WTC11 (cell line): ENCODE measurements at regions not wholly inside any gene's neighbourhood (a gene's known extent, or its start where the extent isn't known, plus 50 kb on each side); places are given as distances from the start of the nearest gene placed in this dataset.

Source experiments
- ATAC-seq: fragments of 200-7000 bp; cut with Tn5 transposase; 2 replicates; pipeline ENCODE4 v1.10.0; 2021; ENCODE audit warnings: mild to moderate bottlenecking, moderate library complexity
- CTCF ChIA-PET: fragments of 300-600 bp; sonication (Branson Sonifier 250); formaldehyde crosslinking; loops from one replicate; lab custom pipeline; 2021; ENCODE audit warnings: antibody characterized with exemption; lab: Charles Lee
- POLR2A ChIA-PET: fragments of 350-600 bp; sonication (Branson Sonifier 250); formaldehyde crosslinking; loops from one replicate; lab custom pipeline; 2021; ENCODE audit warnings: antibody characterized with exemption; lab: Charles Lee
- DNase-seq: peaks from one replicate; pipeline ENCODE4 v3.0.0; 2021; ENCODE audit warnings: low spot score
- H3K27ac Mint-ChIP-seq: 2 replicates; pipeline ENCODE4 v1.8.0; 2021; ENCODE audit warnings: mixed read lengths
- H3K27me3 Mint-ChIP-seq: 2 replicates; pipeline ENCODE4 v1.8.0; 2021; ENCODE audit warnings: low read depth, mild to moderate bottlenecking, moderate library complexity, mixed read lengths
- H3K36me3 Mint-ChIP-seq: 2 replicates; pipeline ENCODE4 v1.8.0; 2021; ENCODE audit warnings: mixed read lengths
- H3K4me1 Mint-ChIP-seq: 2 replicates; pipeline ENCODE4 v1.8.0; 2022; ENCODE audit warnings: mixed read lengths
- H3K4me3 Mint-ChIP-seq: 2 replicates; pipeline ENCODE4 v1.8.0; 2021; ENCODE audit warnings: mild to moderate bottlenecking, moderate library complexity, mixed read lengths
- H3K9me3 Mint-ChIP-seq: 2 replicates; pipeline ENCODE4 v1.8.0; 2021; ENCODE audit warnings: mixed read lengths
- ATF1 ChIP-seq: sonication (generic); formaldehyde crosslinking; IDR thresholded peaks from 2 replicates; pipeline ENCODE4 v1.8.1; 2023; ENCODE audit warnings: mild to moderate bottlenecking, moderate library complexity, missing genetic modification reagents
- ELF4 ChIP-seq: sonication (generic); formaldehyde crosslinking; IDR thresholded peaks from 2 replicates; pipeline ENCODE4 v1.8.1; 2022; ENCODE audit warnings: low read depth, mild to moderate bottlenecking, moderate library complexity, missing genetic modification reagents
- FOXJ3 ChIP-seq: sonication (generic); formaldehyde crosslinking; IDR thresholded peaks from 2 replicates; pipeline ENCODE4 v1.9.0; 2021; ENCODE audit warnings: missing genetic modification reagents, mild to moderate bottlenecking, borderline replicate concordance
- FOXP1 ChIP-seq: sonication (generic); formaldehyde crosslinking; IDR thresholded peaks from 2 replicates; pipeline ENCODE4 v1.8.0; 2022; ENCODE audit warnings: missing genetic modification reagents, mild to moderate bottlenecking, moderate library complexity, borderline replicate concordance
- GRHL2 ChIP-seq: fragments of 250-450 bp; sonication (Bioruptor Pico); IDR thresholded peaks from 2 replicates; pipeline ENCODE4 v1.8.0; 2022; ENCODE audit warnings: mild to moderate bottlenecking, moderate library complexity; ENCODE audit not compliant: insufficient replicate concordance, severe bottlenecking
- JAZF1 ChIP-seq: fragments of 250-450 bp; sonication (Bioruptor Pico); IDR thresholded peaks from 2 replicates; pipeline ENCODE4 v1.9.0; 2021; ENCODE audit warnings: moderate library complexity, mild to moderate bottlenecking, inconsistent platforms
- MXD4 ChIP-seq: fragments of 250-450 bp; sonication (Bioruptor Pico); IDR thresholded peaks from 2 replicates; pipeline ENCODE4 v1.8.0; 2021; ENCODE audit warnings: mild to moderate bottlenecking, moderate library complexity, borderline replicate concordance
- NFATC4 ChIP-seq: fragments of 250-450 bp; sonication (Bioruptor Pico); IDR thresholded peaks from 2 replicates; pipeline ENCODE4 v1.9.0; 2021; ENCODE audit warnings: mild to moderate bottlenecking
- NR2C2 ChIP-seq: sonication (generic); formaldehyde crosslinking; IDR thresholded peaks from 2 replicates; pipeline ENCODE4 v1.8.0; 2022; ENCODE audit warnings: mild to moderate bottlenecking, missing genetic modification reagents
- RORB ChIP-seq: fragments of 250-450 bp; sonication (Bioruptor Pico); IDR thresholded peaks from 2 replicates; pipeline ENCODE4 v1.9.0; 2021; ENCODE audit warnings: mild to moderate bottlenecking
- SMAD3 ChIP-seq: sonication (generic); formaldehyde crosslinking; IDR thresholded peaks from 2 replicates; pipeline ENCODE4 v1.8.0; 2022; ENCODE audit warnings: missing genetic modification reagents, mild to moderate bottlenecking, borderline replicate concordance
- TEAD4 ChIP-seq: sonication (generic); formaldehyde crosslinking; IDR thresholded peaks from 2 replicates; pipeline ENCODE4 v1.8.0; 2022; ENCODE audit warnings: mild to moderate bottlenecking, missing genetic modification reagents
- ZBTB21 ChIP-seq: sonication (generic); formaldehyde crosslinking; IDR thresholded peaks from 2 replicates; pipeline ENCODE4 v1.8.1; 2023; ENCODE audit warnings: mild to moderate bottlenecking, missing genetic modification reagents, borderline replicate concordance
- ZNF121 ChIP-seq: sonication (generic); formaldehyde crosslinking; IDR thresholded peaks from 2 replicates; pipeline ENCODE4 v1.8.0; 2023; ENCODE audit warnings: missing genetic modification reagents
- ZNF219 ChIP-seq: sonication (generic); formaldehyde crosslinking; IDR thresholded peaks from 2 replicates; pipeline ENCODE4 v1.8.0; 2023; ENCODE audit warnings: missing genetic modification reagents, mild to moderate bottlenecking, borderline replicate concordance
- ZNF263 ChIP-seq: sonication (generic); formaldehyde crosslinking; IDR thresholded peaks from 2 replicates; pipeline ENCODE4 v1.8.1; 2022; ENCODE audit warnings: low read depth, mild to moderate bottlenecking, moderate library complexity, missing genetic modification reagents
- ZNF317 ChIP-seq: sonication (generic); formaldehyde crosslinking; IDR thresholded peaks from 2 replicates; pipeline ENCODE4 v1.8.1; 2023; ENCODE audit warnings: low read depth, mild to moderate bottlenecking, moderate library complexity, missing genetic modification reagents, borderline replicate concordance
- ZNF396 ChIP-seq: fragments of 250-450 bp; sonication (Bioruptor Pico); IDR thresholded peaks from 2 replicates; pipeline ENCODE4 v1.8.0; 2021; ENCODE audit warnings: mild to moderate bottlenecking, moderate library complexity, borderline replicate concordance
- ZNF423 ChIP-seq: fragments of 250-450 bp; sonication (Bioruptor Pico); IDR thresholded peaks from 2 replicates; pipeline ENCODE4 v2.1.2; 2022; ENCODE audit warnings: mild to moderate bottlenecking, moderate library complexity
- TF ChIP-seq, protein P1 (sequence below): fragments of 250-450 bp; sonication (Bioruptor Pico); IDR thresholded peaks from 2 replicates; pipeline ENCODE4 v1.8.0; 2021; ENCODE audit warnings: mild to moderate bottlenecking
- TF ChIP-seq, protein P2 (sequence below): sonication (generic); formaldehyde crosslinking; IDR thresholded peaks from 2 replicates; pipeline ENCODE4 v1.8.1; 2023; ENCODE audit warnings: mild to moderate bottlenecking, missing genetic modification reagents
- TF ChIP-seq, protein P3 (sequence below): sonication (generic); formaldehyde crosslinking; IDR thresholded peaks from 2 replicates; pipeline ENCODE4 v1.8.1; 2022; ENCODE audit warnings: mild to moderate bottlenecking, moderate library complexity, missing genetic modification reagents
- TF ChIP-seq, protein P4 (sequence below): sonication (generic); formaldehyde crosslinking; IDR thresholded peaks from 2 replicates; pipeline ENCODE4 v1.8.1; 2023; ENCODE audit warnings: mild to moderate bottlenecking, moderate library complexity, missing genetic modification reagents
- TF ChIP-seq, protein P5 (sequence below): sonication (generic); formaldehyde crosslinking; IDR thresholded peaks from 2 replicates; pipeline ENCODE4 v1.8.1; 2023; ENCODE audit warnings: mild to moderate bottlenecking, missing genetic modification reagents, moderate library complexity
- TF ChIP-seq, protein P6 (sequence below): sonication (generic); formaldehyde crosslinking; IDR thresholded peaks from 2 replicates; pipeline ENCODE4 v1.8.1; 2022; ENCODE audit warnings: mild to moderate bottlenecking, missing genetic modification reagents, moderate library complexity, borderline replicate concordance
- TF ChIP-seq, protein P7 (sequence below): sonication (generic); formaldehyde crosslinking; IDR thresholded peaks from 2 replicates; pipeline ENCODE4 v1.8.1; 2023; ENCODE audit warnings: mild to moderate bottlenecking, missing genetic modification reagents, moderate library complexity
- TF ChIP-seq, protein P8 (sequence below): sonication (generic); formaldehyde crosslinking; IDR thresholded peaks from 2 replicates; pipeline ENCODE4 v1.8.1; 2023; ENCODE audit warnings: mild to moderate bottlenecking, missing genetic modification reagents

DNA sequence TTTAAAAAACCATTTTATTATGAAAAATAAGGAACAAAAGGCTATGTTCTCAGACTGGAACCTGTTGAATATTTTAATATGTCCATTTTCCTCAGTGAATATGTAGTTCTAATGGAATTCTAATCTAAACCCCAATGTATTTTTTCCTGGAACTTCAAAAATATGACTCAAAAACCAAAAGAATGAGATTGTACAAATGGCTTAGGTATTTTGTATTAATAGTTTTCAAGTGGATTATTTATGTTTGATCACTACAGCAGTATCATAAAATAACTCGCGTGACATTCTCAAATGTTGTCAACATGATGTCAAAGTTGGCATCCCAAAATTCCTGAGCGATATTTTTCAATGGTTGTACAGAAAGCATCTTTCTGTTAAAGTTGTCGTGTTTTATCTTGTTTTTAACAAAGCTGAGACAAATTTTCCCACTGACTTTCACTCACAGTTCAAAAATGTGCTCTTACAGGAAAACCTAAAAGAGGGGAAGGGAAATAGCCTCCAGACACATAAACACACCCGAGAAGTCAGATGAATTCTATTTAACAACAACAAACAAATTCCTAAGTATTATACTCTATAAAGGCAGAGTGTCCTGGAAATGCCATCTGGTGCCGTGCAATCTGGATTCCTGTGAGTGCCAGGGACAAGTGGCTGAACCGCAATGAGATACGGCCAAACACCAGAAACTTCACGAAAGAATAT lies 68.1 kb upstream of the TAS2R1 start:
- no peak overlapping the region for H3K4me3 Mint-ChIP-seq
- no peak overlapping the region for H3K27ac Mint-ChIP-seq
- H3K36me3 Mint-ChIP-seq: no peaks in the 10 kb centered on the region
- POLR2A ChIA-PET: no interaction called here
- peaks cover 5% of the 10 kb centered on the region; the same call in 1 of the 2 replicates for H3K4me1 Mint-ChIP-seq
- DNase-seq (no peak), ATAC-seq (no peak)
- H3K9me3 Mint-ChIP-seq: no peaks in the 10 kb centered on the region
- CTCF ChIA-PET: no interaction called here
- TF ChIP-seq ZNF263 (CRISPR knock-in tag) (no peak), TEAD4 (CRISPR knock-in tag) (no peak), NFATC4 (CRISPR knock-in tag) (no peak), ATF1 (no peak), SMAD3 (CRISPR knock-in tag) (no peak), GRHL2 (no peak), ZBTB21 (CRISPR knock-in tag) (no peak), MXD4 (no peak), ZNF219 (CRISPR knock-in tag) (no peak), ZNF396 (CRISPR knock-in tag) (no peak), ZNF121 (CRISPR knock-in tag) (no peak)
- TF ChIP-seq, protein P1, sequence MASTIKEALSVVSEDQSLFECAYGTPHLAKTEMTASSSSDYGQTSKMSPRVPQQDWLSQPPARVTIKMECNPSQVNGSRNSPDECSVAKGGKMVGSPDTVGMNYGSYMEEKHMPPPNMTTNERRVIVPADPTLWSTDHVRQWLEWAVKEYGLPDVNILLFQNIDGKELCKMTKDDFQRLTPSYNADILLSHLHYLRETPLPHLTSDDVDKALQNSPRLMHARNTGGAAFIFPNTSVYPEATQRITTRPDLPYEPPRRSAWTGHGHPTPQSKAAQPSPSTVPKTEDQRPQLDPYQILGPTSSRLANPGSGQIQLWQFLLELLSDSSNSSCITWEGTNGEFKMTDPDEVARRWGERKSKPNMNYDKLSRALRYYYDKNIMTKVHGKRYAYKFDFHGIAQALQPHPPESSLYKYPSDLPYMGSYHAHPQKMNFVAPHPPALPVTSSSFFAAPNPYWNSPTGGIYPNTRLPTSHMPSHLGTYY (CRISPR knock-in tag): no peak
- TF ChIP-seq, protein P2, sequence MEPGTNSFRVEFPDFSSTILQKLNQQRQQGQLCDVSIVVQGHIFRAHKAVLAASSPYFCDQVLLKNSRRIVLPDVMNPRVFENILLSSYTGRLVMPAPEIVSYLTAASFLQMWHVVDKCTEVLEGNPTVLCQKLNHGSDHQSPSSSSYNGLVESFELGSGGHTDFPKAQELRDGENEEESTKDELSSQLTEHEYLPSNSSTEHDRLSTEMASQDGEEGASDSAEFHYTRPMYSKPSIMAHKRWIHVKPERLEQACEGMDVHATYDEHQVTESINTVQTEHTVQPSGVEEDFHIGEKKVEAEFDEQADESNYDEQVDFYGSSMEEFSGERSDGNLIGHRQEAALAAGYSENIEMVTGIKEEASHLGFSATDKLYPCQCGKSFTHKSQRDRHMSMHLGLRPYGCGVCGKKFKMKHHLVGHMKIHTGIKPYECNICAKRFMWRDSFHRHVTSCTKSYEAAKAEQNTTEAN: no peak
- TF ChIP-seq, protein P3, sequence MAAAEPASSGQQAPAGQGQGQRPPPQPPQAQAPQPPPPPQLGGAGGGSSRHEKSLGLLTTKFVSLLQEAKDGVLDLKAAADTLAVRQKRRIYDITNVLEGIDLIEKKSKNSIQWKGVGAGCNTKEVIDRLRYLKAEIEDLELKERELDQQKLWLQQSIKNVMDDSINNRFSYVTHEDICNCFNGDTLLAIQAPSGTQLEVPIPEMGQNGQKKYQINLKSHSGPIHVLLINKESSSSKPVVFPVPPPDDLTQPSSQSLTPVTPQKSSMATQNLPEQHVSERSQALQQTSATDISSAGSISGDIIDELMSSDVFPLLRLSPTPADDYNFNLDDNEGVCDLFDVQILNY (CRISPR knock-in tag): no peak
- TF ChIP-seq, protein P4, sequence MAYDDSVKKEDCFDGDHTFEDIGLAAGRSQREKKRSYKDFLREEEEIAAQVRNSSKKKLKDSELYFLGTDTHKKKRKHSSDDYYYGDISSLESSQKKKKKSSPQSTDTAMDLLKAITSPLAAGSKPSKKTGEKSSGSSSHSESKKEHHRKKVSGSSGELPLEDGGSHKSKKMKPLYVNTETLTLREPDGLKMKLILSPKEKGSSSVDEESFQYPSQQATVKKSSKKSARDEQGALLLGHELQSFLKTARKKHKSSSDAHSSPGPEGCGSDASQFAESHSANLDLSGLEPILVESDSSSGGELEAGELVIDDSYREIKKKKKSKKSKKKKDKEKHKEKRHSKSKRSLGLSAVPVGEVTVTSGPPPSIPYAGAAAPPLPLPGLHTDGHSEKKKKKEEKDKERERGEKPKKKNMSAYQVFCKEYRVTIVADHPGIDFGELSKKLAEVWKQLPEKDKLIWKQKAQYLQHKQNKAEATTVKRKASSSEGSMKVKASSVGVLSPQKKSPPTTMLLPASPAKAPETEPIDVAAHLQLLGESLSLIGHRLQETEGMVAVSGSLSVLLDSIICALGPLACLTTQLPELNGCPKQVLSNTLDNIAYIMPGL: no peak
- TF ChIP-seq, protein P5, sequence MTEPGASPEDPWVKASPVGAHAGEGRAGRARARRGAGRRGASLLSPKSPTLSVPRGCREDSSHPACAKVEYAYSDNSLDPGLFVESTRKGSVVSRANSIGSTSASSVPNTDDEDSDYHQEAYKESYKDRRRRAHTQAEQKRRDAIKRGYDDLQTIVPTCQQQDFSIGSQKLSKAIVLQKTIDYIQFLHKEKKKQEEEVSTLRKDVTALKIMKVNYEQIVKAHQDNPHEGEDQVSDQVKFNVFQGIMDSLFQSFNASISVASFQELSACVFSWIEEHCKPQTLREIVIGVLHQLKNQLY (CRISPR knock-in tag): no peak
- TF ChIP-seq, protein P6, sequence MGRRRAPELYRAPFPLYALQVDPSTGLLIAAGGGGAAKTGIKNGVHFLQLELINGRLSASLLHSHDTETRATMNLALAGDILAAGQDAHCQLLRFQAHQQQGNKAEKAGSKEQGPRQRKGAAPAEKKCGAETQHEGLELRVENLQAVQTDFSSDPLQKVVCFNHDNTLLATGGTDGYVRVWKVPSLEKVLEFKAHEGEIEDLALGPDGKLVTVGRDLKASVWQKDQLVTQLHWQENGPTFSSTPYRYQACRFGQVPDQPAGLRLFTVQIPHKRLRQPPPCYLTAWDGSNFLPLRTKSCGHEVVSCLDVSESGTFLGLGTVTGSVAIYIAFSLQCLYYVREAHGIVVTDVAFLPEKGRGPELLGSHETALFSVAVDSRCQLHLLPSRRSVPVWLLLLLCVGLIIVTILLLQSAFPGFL (CRISPR knock-in tag): no peak
- H3K27me3 Mint-ChIP-seq: no peaks in the 10 kb centered on the region

DNA sequence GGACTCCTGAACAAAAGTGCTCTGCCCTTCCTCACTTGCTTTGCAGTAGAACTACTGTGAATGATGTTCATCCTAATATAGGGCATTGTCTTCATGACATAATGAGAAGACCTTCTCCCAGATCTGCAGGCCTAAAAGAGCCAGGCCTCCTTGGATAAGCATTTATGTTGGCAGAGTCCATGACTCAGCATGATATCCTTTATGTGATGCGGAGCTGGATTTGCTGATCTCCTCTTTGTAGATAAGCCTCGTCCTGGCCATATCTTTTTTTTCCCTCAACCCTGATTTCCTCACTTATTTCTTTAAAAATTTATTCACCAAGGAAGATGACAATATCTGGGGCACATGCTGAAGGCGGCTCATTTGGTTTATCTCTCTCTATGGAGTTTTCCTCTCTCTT lies 62.4 kb upstream of the TAS2R1 start:
- H3K27me3 Mint-ChIP-seq: no peaks in the 10 kb centered on the region
- H3K27ac Mint-ChIP-seq: no peak overlapping the region
- H3K9me3 Mint-ChIP-seq: peaks cover 8% of the 10 kb centered on the region
- peaks cover 5% of the 10 kb centered on the region; the same call in 1 of the 2 replicates for H3K4me1 Mint-ChIP-seq
- H3K4me3 Mint-ChIP-seq: no peak overlapping the region
- H3K36me3 Mint-ChIP-seq: peaks cover 3% of the 10 kb centered on the region
- POLR2A ChIA-PET: no interaction called here
- ATAC-seq (no peak), DNase-seq (no peak)
- CTCF ChIA-PET: no interaction called here
- TF ChIP-seq, protein P7, sequence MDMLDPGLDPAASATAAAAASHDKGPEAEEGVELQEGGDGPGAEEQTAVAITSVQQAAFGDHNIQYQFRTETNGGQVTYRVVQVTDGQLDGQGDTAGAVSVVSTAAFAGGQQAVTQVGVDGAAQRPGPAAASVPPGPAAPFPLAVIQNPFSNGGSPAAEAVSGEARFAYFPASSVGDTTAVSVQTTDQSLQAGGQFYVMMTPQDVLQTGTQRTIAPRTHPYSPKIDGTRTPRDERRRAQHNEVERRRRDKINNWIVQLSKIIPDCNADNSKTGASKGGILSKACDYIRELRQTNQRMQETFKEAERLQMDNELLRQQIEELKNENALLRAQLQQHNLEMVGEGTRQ (CRISPR knock-in tag): no peak
- TF ChIP-seq FOXP1 (CRISPR knock-in tag): no peak
- no peak for TF ChIP-seq ELF4
- TF ChIP-seq ZNF423: no peak
- no peak for TF ChIP-seq ZNF317 (CRISPR knock-in tag)
- no peak for TF ChIP-seq JAZF1 (CRISPR knock-in tag)
- TF ChIP-seq ZNF121 (CRISPR knock-in tag): no peak
- TF ChIP-seq RORB (CRISPR knock-in tag): no peak
- no peak for TF ChIP-seq NR2C2 (CRISPR knock-in tag)
- TF ChIP-seq, protein P8, sequence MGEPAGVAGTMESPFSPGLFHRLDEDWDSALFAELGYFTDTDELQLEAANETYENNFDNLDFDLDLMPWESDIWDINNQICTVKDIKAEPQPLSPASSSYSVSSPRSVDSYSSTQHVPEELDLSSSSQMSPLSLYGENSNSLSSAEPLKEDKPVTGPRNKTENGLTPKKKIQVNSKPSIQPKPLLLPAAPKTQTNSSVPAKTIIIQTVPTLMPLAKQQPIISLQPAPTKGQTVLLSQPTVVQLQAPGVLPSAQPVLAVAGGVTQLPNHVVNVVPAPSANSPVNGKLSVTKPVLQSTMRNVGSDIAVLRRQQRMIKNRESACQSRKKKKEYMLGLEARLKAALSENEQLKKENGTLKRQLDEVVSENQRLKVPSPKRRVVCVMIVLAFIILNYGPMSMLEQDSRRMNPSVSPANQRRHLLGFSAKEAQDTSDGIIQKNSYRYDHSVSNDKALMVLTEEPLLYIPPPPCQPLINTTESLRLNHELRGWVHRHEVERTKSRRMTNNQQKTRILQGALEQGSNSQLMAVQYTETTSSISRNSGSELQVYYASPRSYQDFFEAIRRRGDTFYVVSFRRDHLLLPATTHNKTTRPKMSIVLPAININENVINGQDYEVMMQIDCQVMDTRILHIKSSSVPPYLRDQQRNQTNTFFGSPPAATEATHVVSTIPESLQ: no peak
- TF ChIP-seq FOXJ3 (CRISPR knock-in tag): no peak
